Jurkat, Clone E6-1 (cell line): ENCODE measurements at regions not wholly inside any gene's neighbourhood (a gene's known extent, or its start where the extent isn't known, plus 50 kb on each side); places are given as distances from the start of the nearest gene placed in this dataset.

ENCODE experiments used
- DNase-seq: peaks from one replicate; pipeline ENCODE4 v3.0.0-alpha.2; 2011; ENCODE audit warnings: low read depth, low spot score
- H3K4me3 ChIP-seq: 2 replicates; pipeline ENCODE4 v1.5.1; 2011; ENCODE audit warnings: mild to moderate bottlenecking, low read length, control low read depth, moderate library complexity

DNA sequence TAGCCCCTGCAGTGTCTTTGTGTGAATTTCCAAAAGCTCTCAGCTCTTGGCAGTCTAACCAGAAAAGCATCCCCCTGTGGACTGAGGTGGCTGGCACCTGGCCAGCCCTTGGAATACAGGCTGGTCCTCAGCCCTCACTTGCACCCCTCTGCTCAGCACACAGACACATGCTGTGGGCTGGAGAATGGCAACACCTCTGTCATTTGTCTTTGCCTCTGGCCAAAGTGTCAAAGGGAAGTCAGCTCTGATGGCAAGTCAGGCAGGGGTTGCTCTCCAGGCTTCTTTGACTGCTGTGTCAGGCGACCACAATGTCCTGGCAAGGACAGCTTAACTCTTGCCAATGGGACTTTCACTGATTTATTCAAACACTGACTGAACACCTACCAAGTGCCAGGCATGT is 724.8 kb downstream of the INHBA start:
- DNase-seq = no peak
- no peak overlapping the region for H3K4me3 ChIP-seq

DNA sequence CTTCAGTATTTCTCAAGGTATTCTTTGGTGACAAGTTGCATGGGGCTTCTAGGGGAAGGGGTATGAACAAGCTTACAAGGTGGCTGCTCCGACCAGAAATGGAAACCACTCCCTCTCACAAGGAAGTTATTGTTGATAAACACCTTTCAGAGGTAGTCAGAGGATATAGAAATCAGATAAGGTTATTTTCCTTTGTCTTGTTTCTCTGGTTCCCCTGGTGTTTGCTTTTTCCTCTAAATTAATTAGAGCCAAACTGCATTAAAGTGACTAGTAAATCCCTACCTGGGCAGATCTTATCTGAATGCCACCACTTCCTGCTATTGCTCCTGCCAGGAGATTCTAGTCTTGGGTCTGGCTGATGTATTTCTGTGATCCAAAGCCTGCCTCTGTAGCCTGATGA is 725.4 kb downstream of the INHBA start:
- DNase-seq = no peak
- H3K4me3 ChIP-seq = no peak overlapping the region

DNA sequence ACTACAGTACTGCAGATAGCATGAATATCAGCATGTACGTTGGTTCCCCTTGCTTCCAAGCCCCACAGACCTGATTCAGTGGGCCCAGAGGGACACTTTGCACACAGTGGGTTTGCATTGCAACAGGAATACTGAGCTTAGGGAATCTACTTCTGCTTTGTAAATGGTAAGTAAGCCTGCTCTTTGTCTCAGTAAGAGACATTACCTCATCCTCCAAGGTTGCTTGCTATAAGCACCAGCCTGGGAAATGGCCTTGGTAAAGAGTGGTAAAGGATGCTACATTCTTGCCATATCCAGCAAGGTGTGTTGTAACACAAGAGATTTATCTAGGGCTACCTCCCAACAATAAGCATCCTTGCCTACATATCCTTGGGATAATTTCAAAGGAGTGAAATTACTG is 730.5 kb downstream of the INHBA start:
- H3K4me3 ChIP-seq = no peak overlapping the region
- DNase-seq = no peak

DNA sequence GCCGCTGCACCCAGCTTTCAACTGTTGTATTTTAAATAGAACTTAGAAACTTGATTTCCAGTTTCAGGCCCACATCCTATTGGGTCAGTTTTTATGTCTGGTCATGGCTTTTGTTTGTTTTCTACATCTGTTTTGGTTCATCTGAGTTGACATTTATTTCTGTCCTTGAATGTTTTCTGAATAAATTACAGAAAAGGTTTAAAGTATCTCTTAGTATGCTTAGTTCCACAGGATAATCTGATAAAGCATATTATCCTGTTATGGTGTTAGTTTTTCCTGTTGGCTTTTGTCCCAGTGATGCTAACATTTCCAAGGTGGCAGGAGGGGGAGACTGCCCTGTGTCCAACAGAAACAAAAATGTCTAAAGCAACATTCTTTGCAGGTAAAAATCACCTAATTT is 733.2 kb downstream of the INHBA start:
- no peak overlapping the region for H3K4me3 ChIP-seq
- DNase-seq = no peak

DNA sequence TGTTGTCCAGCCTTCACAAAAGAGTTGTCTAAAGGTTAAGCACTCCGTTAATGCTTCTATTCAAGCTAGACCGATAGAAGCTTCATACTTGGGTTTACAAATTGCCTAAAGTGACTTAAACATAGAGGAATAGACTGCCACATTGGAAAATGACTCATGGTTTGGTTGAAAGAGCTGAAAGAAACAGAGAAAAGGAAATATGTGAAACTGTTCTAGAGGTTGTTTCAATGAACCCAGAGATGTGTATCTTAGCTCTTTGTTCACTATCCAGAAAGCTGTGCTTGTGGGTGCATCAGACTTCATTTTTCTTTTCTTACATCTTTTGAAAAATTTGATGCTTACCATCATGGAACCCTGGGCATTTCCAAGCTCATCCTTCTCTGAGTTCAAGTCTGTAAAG is 736.2 kb downstream of the INHBA start:
- no peak for DNase-seq

DNA sequence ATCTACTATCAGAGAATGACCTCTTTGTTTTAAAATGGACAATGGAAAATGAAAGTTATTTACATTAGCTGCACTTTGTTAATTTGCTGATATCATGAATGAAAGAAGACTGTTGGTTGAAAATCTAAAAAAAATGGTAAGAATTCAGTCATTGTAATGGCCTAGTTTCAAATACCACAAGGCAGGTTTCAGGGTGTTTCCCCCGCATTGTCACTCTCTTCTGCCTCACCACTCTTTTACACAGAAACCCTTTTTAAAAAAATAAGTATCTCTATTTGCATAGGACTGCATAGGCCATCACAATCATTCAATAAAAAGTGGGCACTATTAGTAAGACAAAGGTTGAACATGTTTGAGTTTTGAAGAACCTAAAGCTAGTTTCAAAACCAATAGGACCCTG is 737.1 kb downstream of the INHBA start:
- no peak for DNase-seq
- H3K4me3 ChIP-seq = no peak overlapping the region

More for the DNA sequence above, 736.2 kb downstream of the INHBA start:
- H3K4me3 ChIP-seq = no peak overlapping the region

DNA sequence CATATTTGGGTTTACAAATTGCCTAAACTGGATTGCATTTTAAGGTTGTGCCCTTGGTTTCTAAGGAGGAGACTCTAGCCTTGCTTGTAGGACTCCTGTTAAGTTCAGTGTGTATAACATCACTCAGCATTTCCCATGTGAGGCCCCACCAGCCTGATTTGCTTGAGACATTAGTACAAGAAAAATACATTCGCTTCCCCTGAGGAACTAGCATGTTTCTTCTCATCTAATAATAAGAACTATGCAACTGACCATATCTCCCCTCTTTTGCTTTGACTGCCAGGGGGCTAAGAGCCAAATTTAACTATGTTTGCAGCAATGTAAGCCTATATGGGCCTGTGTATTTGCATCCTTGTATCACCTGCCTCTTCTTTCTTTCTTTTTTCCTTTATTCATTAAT is 737.9 kb downstream of the INHBA start:
- no peak for DNase-seq
- H3K4me3 ChIP-seq = no peak overlapping the region

DNA sequence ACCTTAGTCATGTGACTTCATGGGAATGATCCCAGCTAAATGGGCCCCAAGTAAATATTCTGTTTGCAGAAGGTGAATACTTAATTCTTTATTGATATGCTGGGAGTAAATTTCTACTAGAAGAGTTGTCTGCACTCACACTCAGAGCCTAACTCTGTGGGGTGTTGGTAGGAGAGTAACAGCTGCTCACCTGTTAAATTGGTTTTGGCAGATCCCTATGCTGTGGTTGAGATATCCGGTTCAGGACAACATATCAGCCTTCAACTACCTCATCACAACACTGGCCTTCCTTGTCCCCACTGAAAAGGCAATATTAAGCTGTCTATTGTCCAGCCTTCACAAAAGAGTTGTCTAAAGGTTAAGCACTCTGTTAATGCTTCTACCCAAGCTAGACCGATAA is 738.3 kb downstream of the INHBA start:
- H3K4me3 ChIP-seq = no peak overlapping the region
- no peak for DNase-seq

DNA sequence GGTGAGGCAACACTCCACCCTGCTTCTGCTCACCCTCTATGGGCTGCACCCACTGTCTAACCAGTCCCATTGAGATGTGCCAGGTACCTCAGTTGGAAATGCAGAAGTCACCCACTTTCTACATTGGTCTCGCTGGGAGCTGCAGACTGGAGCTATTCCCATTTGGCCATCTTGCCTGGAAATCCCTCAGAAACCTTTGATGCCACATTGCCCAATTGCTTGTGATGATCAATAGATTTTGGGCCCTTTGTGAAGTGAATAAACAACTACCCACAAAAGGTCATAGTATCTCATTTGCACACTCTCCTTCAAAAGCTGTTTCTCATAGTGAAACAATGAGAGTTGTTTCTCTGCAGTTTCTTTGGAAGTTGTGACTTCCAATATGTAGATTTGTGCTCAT is 742.9 kb downstream of the INHBA start:
- DNase-seq = no peak

DNA sequence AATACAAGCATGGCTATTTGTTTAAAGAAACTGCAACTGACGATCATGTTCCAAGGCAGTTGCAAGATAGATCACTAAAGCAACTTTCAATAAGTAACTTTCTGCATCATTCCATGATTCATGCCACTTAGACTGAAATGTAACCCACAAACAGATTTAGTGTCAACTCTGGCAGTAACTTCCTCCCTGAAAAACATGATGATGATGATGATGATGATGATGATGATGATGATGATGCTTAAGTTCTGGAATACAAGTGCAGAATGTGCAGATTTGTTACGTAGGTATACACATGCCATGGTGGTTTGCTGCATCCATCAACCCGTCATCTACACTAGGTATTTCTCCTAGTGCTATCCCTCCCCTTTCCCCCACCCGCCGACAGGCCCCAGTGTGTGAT is 754.7 kb downstream of the INHBA start:
- no peak for DNase-seq
- no peak overlapping the region for H3K4me3 ChIP-seq

More for the DNA sequence above, 742.9 kb downstream of the INHBA start:
- no peak overlapping the region for H3K4me3 ChIP-seq

DNA sequence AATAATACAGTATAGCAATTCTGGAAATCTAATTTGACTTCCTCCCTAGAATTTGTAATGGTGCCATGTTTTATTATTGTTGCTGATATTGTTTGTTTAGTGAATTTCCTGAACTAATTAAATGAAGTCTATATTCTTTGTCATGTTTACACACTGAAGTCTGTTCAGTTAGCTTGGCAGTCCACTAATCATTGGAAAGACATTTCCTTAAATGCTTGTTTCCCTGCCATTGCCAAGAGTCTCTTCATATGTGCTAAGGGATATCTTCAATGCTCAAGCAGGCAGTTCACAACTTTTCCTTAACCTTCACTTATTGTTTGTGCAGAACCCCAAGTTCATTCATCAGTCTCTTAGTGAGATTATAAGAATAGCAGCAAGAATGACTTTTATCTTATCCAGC is 755.3 kb downstream of the INHBA start:
- DNase-seq = no peak
- H3K4me3 ChIP-seq = no peak overlapping the region

DNA sequence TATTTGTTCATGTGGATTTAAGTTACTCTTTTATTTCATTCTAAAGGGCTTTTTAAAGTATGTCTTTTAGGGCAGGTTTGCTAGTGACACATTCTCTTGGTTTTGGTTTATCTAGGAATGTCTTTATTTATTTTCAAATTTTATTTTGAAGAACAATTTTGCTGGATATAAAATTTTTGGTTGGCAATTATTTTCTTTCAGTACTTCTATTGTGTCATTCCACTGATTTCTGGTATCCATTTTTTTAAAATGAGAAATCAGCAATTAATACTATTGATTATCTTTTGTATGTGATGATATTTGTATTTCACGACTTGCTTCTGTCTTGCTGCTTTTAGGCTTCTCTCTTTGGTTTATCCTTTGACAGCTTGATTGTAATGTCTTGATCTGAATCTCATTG is 756.3 kb downstream of the INHBA start:
- no peak for DNase-seq
- no peak overlapping the region for H3K4me3 ChIP-seq

DNA sequence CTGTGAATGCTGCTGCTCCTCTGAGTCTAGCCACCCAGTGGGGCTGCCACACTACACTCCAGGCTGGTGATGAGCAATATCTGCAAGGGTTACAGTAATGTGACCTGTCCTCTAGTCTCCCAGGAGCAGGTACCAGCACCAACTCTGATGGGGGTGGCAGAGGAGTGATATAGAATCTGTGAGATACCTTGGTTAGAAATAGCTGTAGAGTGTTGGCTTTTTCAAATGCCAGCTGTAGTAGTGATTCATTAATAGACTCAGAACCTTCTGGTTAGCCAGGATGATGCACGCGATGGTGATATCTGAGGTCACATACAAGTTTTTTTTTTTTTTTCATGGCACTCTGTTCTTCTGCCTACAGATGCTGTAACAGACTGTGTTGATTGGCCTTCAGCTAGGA is 757.1 kb downstream of the INHBA start:
- H3K4me3 ChIP-seq = no peak overlapping the region
- no peak for DNase-seq

DNA sequence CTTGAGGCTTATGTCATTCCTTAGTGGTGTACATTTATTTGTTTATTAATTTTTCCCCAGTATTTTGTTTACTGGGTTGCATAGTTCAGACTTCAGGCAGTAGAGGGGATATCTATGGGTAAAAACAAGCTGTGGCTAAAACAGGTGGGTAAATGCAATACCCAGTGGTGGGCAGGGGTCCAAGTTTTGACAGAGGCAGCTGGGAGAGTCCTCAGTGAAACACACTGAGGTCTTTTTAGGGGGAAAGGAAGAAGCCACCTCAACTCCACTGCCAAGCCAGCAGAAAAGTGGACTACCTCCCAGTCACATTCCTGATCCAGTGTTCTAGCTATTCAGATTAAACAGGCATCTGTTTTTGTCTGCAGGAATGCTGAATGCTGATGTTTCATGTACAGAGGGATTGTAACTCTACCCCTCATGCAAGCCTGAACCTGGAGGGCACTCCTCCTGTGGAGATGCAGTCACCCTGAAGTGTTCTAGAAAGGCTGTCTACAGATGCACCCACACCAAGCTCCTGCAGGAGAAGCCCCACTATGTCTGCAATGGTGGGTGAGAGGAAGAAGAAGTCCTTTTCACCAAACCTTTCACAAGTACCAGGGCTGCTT is 757.8 kb downstream of the INHBA start:
- H3K4me3 ChIP-seq = no peak overlapping the region
- DNase-seq = no peak

DNA sequence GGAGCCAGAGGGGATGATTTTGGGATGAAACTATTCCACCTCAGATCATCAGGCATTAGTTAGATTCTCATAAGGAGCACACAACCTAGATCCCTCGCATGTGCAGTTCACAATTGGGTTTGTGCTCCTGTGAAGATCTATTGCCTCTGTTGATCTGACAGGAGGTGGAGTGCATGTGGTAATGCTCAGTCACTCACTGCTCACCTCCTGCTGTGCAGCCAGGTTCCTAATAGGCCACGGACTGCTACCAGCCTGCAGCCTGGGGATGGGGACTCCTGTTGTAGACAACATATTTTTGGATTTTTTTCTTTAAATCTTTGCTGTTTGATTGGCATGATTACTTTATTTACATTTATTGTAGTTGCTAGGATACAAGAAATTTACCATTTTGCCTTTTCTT is 765.0 kb downstream of the INHBA start:
- no peak for DNase-seq
- no peak overlapping the region for H3K4me3 ChIP-seq

DNA sequence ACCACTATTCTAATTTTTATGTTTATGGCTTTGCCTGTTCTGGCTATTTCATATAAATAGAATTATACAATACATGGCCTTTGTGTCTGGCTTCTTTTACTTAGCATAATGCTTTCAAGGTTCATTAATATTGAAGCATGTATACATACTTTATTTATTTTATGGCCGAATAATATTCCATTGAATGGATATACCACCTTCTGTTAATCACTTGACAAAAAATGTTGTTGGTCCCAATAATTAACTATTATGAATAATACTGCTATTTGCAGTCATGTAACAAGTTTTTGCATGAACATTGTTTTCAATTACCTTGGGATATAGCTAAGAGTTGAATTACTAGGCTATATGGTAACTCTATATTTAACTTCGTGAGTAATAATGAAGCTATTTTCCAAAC is 767.5 kb downstream of the INHBA start:
- DNase-seq = no peak
- H3K4me3 ChIP-seq = no peak overlapping the region

DNA sequence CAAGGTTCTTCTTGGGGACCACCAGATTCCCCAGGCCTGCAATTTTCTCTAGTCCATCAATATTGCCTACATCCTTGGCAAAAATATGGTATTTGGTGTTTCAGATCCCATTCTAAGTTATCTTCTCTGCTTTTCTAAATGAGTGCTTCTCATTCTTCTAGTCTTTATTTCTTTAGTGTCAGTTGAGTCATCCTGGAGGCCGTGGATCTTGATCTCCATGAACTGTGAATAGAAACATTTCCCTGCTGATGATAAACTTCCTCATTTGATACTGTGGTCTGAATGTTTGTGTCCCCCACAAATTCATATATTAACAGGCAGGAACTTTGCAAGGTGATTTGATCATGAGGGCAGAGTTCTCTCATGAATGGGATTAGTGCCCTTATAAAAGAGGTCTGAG is 779.3 kb downstream of the INHBA start:
- H3K4me3 ChIP-seq = no peak overlapping the region
- no peak for DNase-seq

DNA sequence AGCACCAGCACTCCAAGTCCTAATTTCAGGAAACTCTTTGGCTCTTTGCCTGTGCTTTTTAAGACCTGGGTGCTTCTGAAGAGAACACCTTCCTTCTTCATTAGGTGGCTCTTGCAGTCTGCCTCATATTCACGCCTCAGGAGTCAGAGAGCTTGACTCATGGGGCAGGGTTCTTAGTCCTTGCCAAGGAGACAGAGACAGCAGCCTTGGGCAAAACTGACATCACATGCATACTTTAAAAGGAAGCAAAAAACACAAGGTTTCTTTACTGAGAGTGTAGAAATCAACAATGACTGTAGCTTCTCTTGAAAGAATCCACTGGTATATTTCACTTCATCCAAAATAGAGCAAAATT is 780.6 kb downstream of the INHBA start:
- DNase-seq = no peak
- H3K4me3 ChIP-seq = no peak overlapping the region

DNA sequence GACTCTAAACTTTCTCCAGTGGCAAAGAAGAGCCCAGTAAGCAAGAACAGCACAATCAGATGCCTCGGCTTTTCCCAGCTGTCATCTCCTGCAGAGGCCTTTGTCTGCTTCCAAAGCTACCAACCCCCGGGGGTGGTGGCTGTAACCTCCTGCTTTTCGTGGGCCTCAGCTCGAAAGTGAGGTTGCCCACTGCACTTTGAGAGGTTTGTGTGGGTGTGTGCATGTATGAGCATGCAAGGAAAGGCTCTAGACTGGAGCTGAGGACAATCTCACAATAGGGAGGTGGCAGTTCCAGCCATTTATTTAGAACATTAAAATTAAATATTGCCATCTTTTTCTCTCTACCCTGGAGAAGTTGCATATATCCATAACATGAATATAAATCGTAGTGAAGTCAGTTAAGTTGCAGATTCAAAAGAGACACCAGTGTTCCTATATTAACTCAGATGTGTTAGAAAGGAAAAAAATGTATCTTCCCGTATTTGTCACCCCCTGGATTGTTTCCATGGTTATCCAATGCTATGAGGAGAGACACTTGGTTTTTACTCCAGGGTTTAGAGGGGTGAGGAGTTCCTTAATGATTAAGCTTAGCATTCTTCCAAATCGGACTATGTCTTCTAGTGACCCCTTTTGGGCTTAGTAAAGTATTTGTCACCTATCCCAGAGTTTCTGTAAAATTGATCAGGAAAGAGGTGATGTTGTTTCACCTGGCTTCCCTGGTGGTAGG is 781.1 kb downstream of the INHBA start:
- no peak overlapping the region for H3K4me3 ChIP-seq
- DNase-seq = no peak

DNA sequence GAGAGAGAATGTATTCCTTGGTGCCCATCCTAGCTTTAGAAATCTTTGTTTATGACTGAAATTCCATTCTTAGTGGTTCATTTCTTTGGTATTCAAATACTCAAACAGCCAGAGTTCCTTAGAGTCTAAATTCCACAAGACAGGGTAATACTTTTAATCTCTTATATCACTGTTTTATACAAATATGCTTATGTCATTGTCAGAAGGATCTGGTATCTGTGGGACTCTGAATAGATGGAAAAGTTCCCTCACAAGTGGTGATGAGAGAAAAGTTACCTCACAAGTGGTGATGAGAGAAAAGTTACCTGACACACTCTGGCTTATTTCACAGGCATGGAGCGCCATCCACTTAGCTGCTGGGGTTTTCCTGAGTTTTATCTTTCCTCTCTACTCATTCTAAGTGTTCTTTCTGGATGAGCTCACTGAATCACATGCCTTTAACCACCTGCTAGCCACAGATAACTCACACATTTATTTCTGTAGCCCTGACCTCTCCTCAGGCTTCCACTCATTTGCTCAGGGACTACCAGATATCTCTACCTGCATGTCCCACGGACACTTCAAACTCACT is 784.0 kb downstream of the SUGCT start:
- DNase-seq = no peak
- no peak overlapping the region for H3K4me3 ChIP-seq

DNA sequence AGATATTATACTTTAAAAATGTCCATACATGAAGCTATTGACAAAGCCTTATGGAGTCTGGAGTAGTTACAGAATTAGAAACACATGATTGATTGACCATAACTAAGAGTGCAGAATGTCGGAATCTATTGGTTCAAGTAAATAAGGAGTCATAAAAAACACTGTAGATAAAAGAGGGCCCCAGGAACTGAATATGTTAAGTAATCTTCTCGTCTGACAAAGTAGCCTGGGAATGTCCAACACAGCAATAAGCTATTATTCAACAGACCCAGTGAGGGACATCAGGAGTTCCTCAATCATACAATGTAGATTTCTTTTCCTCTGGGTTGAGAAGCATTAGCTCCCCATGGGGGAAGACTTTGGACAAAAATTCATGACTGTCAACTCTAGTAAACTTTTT is 782.0 kb downstream of the SUGCT start:
- DNase-seq = no peak
- no peak overlapping the region for H3K4me3 ChIP-seq
